ENCODE measurements at regions not wholly inside any gene's neighbourhood (a gene's known extent, or its start where the extent isn't known, plus 50 kb on each side); places are given as distances from the start of the nearest gene placed in this dataset.

GRCh38 chr17:14006249-14006942 lies 62.9 kb upstream of the COX10 start:
- no peaks in the 10 kb centered on the region for H3K9me3 ChIP-seq
- no peaks in the 10 kb centered on the region for H3K27me3 ChIP-seq
- H3K27ac ChIP-seq: no peak overlapping the region
- H3K4me1 ChIP-seq: no peaks in the 10 kb centered on the region
- H3K4me3 ChIP-seq: no peak overlapping the region
- TF ChIP-seq CTCF (IDR thresholded peaks at IDR 0.05) (no peak), POLR2A (IDR thresholded peaks at IDR 0.05) (no peak), POLR2AphosphoS5 (IDR thresholded peaks at IDR 0.05) (no peak)
- no peaks in the 10 kb centered on the region for H3K36me3 ChIP-seq
- intact Hi-C loops (cut with DNase I; ENCODE audit: low total_unique reads): no loop called here
- no peak for DNase-seq (ENCODE audit: low spot score in 2 of 2)

- H3K4me3 ChIP-seq: no peak overlapping the region
- DNase-seq (ENCODE audit: low spot score in 2 of 2): no peak
These were observed 61.4 kb upstream of the COX10 start for GRCh38 chr17:14007951-14008350.

GRCh38 chr17:14011036-14011692 lies 58.1 kb upstream of the COX10 start:
- Histone ChIP-seq H3K9me3 (no peaks in the 10 kb centered on the region), H3K27ac (no peak overlapping the region), H3K36me3 (no peaks in the 10 kb centered on the region), H3K4me1 (no peaks in the 10 kb centered on the region), H3K4me3 (no peak overlapping the region), H3K27me3 (no peaks in the 10 kb centered on the region)
- no peak for TF ChIP-seq POLR2AphosphoS5 (IDR thresholded peaks at IDR 0.05)
- TF ChIP-seq CTCF (IDR thresholded peaks at IDR 0.05): no peak
- TF ChIP-seq POLR2A (IDR thresholded peaks at IDR 0.05): no peak
- intact Hi-C loops (cut with DNase I; ENCODE audit: low total_unique reads): no loop called here
- no peak for DNase-seq (ENCODE audit: low spot score in 2 of 2)

More at GRCh38 chr17:14007951-14008350, 61.4 kb upstream of the COX10 start:
- no peaks in the 10 kb centered on the region for H3K4me1 ChIP-seq
- H3K36me3 ChIP-seq: no peaks in the 10 kb centered on the region
- TF ChIP-seq POLR2A (IDR thresholded peaks at IDR 0.05) (no peak), POLR2AphosphoS5 (IDR thresholded peaks at IDR 0.05) (no peak), CTCF (IDR thresholded peaks at IDR 0.05) (no peak)
- no peaks in the 10 kb centered on the region for H3K9me3 ChIP-seq
- intact Hi-C loops (cut with DNase I; ENCODE audit: low total_unique reads): no loop called here
- no peak overlapping the region for H3K27ac ChIP-seq
- H3K27me3 ChIP-seq: no peaks in the 10 kb centered on the region

GRCh38 chr17:14011740-14012405 lies 57.4 kb upstream of the COX10 start:
- Histone ChIP-seq H3K4me1 (no peaks in the 10 kb centered on the region), H3K36me3 (no peaks in the 10 kb centered on the region), H3K27ac (no peak overlapping the region), H3K9me3 (no peaks in the 10 kb centered on the region), H3K27me3 (no peaks in the 10 kb centered on the region), H3K4me3 (no peak overlapping the region)
- intact Hi-C loops (cut with DNase I; ENCODE audit: low total_unique reads): no loop called here
- no peak for TF ChIP-seq CTCF (IDR thresholded peaks at IDR 0.05)
- DNase-seq (ENCODE audit: low spot score in 2 of 2): no peak

GRCh38 chr17:14014657-14015056 lies 54.6 kb upstream of the COX10 start:
- H3K36me3 ChIP-seq: no peaks in the 10 kb centered on the region
- H3K27ac ChIP-seq: no peak overlapping the region
- DNase-seq (ENCODE audit: low spot score in 2 of 2): no peak
- H3K4me3 ChIP-seq: no peak overlapping the region
- no peaks in the 10 kb centered on the region for H3K4me1 ChIP-seq
- no peaks in the 10 kb centered on the region for H3K27me3 ChIP-seq
- no peaks in the 10 kb centered on the region for H3K9me3 ChIP-seq
- TF ChIP-seq CTCF (IDR thresholded peaks at IDR 0.05): no peak
- no peak for TF ChIP-seq POLR2AphosphoS5 (IDR thresholded peaks at IDR 0.05)
- no peak for TF ChIP-seq POLR2A (IDR thresholded peaks at IDR 0.05)
- intact Hi-C loops (cut with DNase I; ENCODE audit: low total_unique reads): no loop called here
